ENCODE measurements at regions not wholly inside any gene's neighbourhood (a gene's known extent, or its start where the extent isn't known, plus 50 kb on each side); places are given as distances from the start of the nearest gene placed in this dataset.

DNA sequence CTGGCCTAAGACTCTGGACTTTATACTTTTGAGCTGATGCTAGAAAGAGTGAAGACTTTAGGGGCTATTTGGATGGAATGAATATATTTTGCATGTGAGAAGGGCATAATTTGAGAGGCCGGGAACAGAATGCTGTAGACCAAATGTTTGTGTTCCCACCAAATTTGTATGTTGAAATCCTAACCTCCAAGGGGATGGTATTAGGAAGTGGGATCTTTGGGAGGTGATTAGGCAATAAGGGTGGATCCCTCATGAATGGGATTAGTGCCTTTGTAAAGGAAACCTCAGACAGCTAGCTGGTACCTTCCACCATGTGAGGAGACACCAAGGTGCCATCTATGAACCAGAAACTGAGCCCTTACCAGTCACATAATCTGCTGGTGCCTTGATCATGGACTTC lies 165.1 kb upstream of the S1PR3 start:
- TF ChIP-seq, protein P1, sequence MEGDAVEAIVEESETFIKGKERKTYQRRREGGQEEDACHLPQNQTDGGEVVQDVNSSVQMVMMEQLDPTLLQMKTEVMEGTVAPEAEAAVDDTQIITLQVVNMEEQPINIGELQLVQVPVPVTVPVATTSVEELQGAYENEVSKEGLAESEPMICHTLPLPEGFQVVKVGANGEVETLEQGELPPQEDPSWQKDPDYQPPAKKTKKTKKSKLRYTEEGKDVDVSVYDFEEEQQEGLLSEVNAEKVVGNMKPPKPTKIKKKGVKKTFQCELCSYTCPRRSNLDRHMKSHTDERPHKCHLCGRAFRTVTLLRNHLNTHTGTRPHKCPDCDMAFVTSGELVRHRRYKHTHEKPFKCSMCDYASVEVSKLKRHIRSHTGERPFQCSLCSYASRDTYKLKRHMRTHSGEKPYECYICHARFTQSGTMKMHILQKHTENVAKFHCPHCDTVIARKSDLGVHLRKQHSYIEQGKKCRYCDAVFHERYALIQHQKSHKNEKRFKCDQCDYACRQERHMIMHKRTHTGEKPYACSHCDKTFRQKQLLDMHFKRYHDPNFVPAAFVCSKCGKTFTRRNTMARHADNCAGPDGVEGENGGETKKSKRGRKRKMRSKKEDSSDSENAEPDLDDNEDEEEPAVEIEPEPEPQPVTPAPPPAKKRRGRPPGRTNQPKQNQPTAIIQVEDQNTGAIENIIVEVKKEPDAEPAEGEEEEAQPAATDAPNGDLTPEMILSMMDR (IDR thresholded peaks at IDR 0.05), result no peak
- no peak for TF ChIP-seq POLR2A (IDR thresholded peaks at IDR 0.05)

Data from ovary (tissue), 3 donors.